ENCODE measurements at regions not wholly inside any gene's neighbourhood (a gene's known extent, or its start where the extent isn't known, plus 50 kb on each side); places are given as distances from the start of the nearest gene placed in this dataset.
A peak's percentile ranks its signal among the peaks of the same experiment; 100 is the strongest.

- TF ChIP-seq, protein P1, sequence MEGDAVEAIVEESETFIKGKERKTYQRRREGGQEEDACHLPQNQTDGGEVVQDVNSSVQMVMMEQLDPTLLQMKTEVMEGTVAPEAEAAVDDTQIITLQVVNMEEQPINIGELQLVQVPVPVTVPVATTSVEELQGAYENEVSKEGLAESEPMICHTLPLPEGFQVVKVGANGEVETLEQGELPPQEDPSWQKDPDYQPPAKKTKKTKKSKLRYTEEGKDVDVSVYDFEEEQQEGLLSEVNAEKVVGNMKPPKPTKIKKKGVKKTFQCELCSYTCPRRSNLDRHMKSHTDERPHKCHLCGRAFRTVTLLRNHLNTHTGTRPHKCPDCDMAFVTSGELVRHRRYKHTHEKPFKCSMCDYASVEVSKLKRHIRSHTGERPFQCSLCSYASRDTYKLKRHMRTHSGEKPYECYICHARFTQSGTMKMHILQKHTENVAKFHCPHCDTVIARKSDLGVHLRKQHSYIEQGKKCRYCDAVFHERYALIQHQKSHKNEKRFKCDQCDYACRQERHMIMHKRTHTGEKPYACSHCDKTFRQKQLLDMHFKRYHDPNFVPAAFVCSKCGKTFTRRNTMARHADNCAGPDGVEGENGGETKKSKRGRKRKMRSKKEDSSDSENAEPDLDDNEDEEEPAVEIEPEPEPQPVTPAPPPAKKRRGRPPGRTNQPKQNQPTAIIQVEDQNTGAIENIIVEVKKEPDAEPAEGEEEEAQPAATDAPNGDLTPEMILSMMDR (IDR thresholded peaks at IDR 0.05), result no peak
- TF ChIP-seq POLR2A (IDR thresholded peaks at IDR 0.05) (no peak), POLR2AphosphoS5 (IDR thresholded peaks at IDR 0.05) (peak in 3 of 4 donors; percentile 14 to 41 (median 35))
These were observed 95.5 kb upstream of the PDE3A start for GRCh38 chr12:20272801-20273200.

All from sigmoid colon (tissue), 4 donors.